HG02981 (cell line): ENCODE measurements at regions not wholly inside any gene's neighbourhood (a gene's known extent, or its start where the extent isn't known, plus 50 kb on each side); places are given as distances from the start of the nearest gene placed in this dataset.

Experiments
- ATAC-seq: cut with Tn5 transposase; IDR thresholded peaks from one replicate; pipeline ENCODE4 v1.9.1; 2021; ENCODE audit warnings: mild to moderate bottlenecking, moderate library complexity; ENCODE audit not compliant: unreplicated experiment

DNA sequence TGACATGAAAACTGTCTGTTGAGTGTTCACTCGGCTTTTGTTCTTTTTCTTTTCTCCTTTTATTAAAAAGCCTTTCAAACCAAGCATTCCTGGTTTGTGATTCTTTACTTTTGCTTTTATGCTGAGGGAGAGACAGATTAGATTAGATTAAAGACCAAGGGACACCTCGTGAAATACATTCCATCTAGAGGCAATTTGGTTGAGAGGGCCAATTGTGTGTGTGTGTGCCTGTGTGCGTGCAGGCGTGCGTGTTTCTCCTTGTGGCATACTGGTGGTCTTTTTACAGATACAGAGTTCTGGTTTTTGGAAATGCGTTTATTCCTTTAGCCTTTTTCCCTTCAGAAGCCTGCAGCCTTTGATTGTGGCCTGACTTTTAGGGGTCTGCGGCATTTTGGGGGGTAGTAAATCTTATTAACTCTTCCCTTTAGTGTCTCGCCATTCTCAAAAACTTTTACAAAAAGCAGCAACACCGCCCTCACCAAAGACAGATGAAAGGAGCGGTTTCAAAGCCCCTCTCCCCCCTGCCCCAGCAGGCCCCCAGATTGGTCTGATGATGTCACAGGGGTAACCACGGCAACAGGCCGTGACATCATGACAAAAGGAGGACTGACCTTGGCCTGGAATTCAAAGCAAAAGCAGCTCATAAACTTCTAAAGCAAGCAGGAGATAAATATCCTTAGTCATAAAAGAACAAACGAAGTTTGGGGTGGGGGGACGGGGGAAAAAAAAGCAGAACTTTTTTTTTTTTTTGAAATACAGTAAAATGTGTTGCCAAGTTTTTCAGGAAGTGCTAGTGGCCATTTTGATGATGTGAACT, 84.1 kb upstream of the TBX3 start:
- ATAC-seq, result no peak

DNA sequence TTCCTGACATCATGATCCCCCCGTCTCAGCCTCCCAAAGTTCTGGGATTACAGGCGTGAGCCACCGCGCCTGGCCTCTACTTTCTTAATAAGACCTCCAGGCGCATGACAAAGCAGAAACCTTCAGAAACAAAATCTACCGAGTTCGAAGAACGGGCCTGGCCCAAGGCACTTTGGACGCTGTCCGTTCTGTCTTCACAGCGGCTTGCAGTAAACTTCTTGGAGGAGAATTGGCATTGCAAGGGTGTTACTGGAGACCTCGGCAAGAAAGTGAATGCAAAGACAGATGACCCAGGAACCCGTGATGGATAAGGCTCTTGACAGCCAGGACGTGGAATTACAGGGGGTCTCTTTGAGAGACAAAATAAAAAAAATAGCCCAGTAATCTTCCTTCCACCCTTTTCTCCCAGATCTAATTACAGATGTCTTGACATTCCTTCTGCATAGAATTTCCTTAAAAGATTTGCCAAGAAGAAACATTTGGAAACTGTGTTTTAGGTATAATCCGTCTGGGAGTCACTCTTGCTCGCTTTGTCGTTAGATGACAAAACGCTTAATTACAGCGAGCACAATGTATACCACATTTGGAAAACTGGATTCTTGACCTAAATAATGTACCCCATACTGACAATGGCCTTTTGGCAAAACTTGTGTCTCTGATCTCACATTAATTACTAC, 83.2 kb upstream of the TBX3 start:
- no peak for ATAC-seq

DNA sequence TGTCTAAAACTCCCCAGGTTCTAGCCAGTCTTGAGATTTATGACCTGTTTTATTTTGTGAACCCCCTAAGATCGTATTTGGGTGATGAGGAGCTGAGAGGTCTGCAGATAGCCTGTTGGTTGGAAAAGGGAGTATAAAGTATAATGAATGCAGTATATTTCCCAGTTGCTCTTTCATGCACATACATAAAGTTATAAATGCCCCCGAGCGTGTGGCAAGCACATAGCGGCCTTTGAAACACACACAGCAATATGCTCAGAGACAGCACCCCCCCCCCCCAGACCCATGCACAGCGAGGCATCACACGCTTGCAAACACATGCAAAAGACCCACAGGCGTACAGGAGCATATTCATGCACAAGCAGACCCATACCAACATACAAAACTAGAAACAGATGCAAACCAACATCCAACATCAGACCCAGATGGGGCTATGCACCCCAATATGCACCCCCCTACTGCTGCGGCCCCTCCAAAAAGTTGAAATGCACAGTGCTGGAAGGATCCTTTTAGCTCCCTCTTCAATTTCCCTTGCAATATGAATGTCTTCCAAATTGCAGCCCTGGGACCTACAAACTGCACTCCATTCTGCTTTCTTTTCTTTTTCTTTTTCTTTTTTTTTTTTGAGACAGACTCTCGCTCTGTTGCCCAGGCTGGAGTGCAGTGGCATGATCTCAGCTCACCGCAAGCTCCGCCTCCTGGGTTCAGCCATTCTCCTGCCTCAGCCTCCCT, 82.2 kb upstream of the TBX3 start:
- no peak for ATAC-seq

DNA sequence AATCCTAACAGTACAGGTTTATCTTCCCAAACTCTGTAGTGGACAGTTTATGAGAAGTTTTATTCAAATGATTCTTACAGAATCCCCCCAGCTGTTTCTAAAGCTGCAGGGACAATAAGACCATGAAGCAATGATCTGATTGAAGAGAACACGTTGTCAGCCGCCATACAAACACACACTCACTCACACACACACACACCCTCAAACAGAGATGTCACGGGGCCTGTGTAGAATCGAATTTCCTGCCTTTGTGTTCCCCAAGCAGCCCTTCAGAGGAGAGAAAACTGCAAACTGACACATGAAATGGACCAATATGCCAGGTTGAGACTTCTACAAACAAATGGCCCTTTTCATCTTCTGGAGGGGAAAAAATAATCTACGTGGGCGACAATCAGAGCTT, 80.5 kb upstream of the TBX3 start:
- no peak for ATAC-seq

DNA sequence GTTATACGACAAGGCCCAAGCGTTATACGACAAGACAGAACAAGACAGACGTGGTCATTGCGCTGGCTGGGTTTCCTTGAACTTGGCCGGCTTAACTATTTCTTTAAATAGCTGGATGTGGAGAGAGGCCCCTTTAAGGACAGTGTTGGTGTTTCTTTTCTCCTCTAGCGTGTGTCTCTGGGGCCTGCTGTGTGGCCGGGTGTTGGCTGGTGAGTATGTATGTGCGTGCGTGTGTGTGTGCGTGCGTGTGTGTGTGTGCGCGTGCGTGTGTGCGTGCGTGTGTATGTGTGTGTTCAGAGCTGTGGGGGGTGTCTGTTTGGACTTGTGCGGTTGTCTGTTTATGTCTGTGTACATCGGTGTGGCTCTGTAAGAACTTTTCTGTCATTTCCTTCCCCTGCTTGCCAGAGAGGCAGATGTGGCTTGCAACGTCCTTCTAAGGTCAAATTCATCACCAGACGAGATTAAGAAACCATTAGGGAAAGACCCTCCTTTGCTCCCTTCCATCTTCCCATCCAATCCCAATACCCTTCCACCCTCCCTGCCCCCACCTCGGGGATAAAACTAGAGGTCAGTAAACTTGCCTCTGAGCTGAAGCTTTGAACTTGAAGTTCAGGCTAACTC, 78.6 kb upstream of the TBX3 start:
- ATAC-seq, result no peak

DNA sequence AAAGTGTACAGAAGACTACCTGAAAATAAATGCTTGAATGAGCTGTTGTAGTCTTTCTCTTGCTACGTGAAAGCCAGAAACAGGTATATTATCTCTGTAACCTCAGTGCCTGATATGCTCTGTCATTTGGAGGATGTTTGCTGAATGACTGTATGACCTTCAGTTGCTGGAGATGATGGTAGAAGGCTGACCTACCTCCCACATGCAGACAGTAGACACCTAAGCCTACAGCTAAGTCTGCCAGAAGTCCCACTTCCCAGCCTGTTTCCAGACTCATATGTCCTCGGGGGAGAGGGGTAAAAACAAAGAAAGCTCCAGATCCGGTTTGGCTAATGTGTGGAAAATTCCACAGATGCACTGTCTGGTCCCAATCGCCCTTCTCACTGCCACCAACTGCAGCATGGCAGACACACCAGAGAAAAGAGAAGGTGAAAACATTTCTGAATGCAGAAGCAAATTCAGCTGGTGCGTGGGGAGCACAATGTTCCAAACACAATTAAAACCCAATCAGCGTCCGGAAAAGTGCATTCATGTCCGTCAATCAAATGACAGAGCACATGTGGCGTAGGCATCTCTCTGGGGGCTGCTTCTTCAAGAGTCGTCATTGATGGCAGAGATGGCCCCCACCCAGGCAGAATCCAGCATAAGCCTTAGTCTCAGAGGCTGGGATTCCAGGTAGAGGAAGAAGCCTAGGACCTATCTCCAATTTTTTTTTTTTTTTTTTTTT, 76.3 kb upstream of the TBX3 start:
- no peak for ATAC-seq

DNA sequence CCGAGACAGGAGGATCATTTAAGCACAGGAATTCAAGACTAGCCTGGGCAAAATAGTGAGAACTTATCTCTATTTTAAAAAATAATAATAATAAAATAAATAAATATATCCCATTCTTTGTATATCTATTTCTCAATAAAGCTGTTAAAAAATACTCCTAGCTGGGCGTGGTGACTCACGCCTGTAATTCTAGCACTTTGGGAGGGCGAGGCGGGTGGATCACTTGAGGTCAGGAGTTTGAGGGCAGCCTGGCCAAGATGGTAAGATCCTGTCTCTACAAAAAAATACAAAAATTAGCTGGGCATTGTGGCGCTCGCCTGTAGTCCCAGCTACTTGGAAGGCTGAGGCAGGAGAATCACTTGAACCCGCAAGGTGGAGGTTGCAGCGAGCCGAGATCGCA, 75.7 kb upstream of the TBX3 start:
- ATAC-seq, result no peak

DNA sequence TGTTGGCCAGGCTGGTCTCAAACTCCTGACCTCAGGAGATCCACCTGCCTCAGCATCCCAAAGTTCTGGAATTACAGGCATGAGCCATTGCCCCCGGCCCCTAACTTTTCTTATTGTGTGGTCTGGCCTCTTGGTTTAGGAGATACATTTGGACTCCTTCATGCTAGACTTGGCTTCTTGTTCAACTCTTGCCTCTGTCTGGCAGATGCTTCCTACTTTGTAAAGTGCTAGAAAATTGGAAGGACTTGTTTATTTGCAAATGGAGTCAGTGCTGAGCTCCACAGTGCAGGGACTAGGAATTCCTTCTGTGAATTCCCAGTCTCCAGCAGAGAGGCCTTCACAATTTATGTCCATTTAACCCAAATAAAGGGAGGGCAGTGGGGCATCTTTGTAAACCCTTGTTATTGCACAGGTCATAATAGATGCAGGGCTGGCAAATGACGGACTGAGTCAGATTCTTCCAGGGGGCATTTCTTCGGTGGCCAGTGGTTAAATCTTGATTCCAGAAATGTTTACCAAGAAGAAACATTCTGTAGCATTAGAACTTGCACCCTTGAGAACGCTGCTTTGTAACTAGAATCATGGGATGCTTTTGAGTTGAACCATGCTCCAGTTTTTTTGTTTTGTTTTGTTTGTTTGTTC, 73.8 kb upstream of the TBX3 start:
- no peak for ATAC-seq

DNA sequence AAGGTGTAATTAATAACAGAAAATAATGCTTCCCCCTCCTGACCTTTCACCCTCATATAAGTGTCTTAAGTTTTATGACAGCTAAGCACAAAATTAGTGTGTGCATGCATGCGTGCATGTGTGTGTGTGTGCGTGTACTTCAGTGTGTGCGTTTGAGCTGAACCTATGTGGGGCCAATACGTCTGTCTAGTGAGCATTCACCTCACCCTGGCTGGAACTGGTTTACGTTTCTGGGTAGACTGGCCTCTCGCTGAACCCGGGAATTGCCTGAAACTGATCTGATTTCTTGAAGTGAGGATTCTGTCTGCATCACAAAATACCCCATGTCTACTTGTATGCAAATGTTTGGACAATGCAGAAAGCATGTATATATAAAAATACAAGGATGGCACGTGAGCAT, 68.2 kb upstream of the TBX3 start:
- no peak for ATAC-seq

DNA sequence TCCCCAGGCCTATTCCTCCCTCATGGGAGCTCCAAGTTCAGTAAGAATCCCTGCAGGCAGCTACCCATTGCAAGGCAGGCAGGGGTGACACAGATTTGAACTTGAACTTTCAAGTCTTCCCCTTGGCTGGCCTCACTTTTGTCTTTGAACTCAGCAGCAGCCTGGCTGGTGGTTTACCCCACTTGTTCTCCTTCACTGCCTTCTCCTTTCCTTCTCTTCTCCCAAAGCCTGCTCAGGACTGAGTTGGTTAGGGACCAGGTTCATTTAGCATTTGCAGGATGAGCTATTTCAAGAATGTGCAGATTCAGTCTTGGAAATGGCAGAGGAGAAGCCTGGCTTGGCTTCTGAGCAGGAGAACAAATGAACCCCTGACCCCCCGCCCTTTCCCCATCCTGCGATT, 67.7 kb upstream of the TBX3 start:
- no peak for ATAC-seq

DNA sequence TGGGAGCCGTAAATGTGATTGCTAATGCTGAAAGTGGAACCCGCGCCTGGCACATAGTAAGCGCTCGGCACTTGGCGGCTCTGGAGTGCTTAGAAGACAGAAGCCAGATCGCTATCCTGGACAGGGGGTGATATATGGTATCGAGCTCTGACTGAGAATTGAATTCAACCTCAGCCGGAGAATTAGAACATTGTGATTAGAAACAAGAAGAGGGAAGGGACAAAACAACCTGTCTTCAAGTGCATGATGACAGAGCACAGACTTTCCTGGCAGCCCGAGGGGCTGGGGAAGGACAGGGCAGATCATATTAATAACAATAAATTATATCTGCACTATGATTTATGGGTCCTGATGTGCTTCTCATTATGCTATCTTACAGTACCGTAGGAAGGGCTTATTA, 66.9 kb upstream of the TBX3 start:
- ATAC-seq, result no peak

DNA sequence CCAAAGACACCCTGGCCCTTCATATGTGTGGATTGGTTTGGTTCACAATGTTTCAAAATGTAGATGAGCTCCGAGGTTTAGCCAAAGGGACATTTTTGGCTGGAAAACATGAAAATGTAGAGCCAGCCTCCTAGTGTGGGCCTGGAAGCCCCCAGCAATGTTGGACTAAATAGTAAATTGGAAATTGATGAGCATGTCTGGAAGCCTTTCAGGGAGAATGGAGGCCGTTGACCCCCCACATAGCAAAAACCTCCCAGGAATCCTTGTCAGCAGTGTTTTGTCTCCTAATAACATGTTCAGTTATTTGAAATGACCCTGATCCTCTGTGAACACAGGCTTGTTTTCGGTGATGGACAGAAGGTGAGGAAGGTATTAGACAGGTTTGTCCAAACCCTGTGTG, 65.1 kb upstream of the TBX3 start:
- no peak for ATAC-seq

DNA sequence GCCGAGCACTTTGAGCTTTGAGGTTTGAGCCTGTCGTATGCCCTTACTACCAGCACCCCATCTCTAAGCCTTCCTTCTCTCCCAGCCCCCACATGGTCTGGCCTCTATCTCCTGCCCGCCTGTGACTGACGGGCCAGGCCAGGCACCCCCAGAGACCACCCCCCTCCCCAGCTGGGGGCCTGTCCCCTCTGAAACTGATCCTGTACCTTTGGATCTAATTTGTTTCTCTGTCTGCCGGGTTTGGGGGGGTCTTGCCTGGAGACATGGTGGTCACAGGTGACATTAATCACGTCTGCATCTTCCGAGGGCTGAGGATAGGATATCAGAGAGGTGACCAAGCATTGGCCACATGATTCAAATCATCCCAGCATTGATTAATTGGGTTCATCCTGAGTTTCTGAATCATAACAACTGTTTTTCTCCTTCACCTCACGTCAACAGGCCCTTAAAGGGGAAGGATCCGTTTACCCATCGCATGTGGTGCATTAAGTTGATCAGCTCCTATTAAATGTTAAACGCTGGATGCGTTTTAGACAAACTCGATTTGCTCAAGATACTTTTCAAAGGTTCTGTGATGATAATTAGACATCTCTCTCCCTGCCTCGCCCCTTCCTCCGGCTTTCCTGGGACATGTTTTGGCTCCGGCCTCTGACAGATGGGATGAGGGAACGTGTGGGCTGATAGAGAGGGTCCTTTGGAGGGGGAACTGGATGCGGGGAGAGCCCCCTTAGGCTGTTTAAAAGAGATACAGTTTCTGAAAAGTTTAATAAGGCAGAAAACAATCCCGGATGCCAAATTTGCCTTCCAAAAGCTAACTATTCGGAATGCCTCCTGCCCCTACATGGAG, 63.3 kb upstream of the TBX3 start:
- ATAC-seq, result no peak

DNA sequence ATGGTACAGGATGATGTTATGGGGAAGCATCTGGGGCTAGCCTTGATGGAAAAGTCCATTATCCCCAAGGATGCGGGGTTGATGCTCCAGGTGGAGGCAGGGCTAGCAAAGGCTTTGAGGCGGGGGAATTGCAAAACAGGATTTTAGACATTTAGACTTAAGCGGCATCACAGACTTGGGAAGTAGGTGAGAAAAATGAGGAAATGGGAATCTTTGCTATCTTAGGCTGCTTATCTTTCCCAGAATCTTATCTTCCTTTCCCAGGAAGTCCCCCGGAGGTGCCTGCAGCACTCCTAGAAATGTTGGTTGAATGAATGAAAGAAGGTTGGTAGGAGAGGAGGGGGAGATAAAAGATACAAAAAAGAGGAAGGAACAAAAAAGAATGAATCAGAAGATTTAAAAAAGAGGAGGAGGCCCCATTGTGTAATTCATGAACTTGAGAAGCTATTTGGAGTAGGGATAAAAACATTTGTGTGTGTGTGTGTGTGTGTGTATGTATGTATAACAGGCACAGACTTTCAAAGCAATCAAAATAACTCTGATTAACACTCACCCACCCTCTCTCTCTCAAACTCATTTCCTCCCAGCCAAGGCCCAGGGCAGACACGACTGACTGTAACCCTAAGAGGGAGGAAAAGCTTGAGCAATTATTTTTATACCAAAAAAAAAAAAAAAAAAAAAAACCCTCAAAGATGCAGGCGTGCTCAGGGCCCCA, 62.5 kb upstream of the TBX3 start:
- no peak for ATAC-seq

DNA sequence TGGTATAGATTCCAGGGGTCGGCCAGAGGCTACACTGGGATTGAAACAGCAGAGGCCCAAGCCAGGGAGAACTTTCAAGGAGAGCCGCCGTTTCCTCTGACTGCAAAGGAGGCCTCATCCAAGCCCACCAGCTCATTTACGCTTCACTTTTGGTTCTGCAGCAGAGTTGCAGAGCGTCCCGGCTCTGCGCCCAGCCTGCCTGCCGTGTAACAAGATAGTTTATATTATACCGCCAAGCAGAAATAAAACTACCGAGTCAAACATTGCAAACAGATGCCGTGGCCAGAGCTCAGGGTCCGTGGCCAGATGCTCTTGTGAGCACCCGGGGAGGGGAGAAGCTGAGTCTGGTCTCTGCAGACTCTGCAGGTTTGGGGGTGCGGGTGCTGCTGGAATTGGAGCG, 60.7 kb upstream of the TBX3 start:
- no peak for ATAC-seq

DNA sequence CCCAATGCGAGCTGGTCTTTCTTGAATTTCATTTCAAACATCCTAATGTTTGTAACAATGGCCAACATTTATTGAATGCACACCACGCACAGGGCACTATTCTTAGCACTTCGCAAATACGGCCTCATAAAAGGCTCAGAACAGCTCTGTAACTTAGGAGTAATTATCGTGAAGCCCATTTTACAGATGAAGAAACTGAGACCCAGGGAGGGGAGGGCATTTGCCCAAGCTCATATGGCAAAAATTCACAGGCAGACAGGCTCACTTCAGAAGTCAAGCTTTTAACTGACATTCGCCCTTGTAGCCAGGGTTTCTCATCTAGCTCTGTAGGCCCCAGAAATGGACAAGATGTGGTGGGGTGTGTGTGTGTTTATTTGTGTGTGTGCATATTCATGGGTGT, 60.3 kb upstream of the TBX3 start:
- ATAC-seq, result no peak

DNA sequence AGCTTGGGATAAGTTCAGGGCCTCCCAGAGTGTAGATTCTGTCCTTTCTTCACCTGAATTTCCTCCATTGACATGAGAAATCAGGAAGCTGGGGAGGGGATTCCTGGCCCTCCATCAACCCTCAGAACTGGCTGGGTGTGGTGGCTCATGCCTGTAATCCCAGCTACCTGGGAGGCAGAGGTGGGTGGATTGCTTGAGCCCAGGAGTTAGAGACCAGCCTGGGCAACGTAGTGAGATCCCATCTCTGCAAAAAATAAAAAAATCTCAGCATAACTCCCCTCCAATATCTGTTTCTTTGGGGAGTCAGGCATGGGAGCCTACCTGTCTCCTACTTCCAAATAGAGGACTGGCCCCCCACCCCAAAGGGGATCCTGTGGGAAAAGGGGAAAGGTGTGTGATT, 59.8 kb upstream of the TBX3 start:
- ATAC-seq, result no peak

DNA sequence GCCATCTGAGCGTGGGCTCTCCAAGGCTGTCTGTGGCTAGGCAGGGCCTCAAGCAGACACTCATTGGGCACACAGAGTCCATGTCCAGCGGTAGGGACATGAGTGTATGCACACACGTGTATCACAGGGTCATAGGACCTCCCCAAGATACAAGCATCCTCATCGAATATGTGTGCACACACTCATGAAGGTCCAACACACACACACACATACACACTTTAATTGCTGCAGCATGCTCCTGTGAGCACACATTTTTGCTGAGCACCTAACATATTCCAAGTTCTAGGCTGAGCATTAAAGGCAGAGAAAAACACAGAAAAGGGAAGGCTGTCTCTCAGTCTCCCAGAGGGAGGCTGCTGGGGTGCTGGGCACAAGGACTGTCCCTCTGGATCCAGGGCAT, 59.3 kb upstream of the TBX3 start:
- ATAC-seq, result no peak

DNA sequence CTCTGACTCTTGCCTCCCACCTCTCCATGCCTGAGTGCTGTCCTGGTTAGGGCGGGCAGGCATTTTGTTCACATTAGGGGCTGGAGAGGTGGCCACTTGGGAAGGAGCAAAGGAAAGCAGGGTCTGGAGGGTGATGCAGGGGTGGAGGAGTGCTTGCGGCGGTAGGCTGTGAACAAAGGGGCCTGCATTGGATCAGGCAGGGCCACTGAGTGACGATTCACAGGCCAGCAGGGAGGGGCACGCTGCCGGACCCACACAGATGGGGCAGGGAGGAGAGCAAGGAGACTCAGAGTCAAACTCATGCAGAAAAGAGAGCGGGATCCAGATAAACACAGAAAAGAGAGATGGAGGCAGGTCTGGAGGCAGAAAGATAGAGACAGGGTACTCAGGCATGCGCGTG, 58.4 kb upstream of the TBX3 start:
- no peak for ATAC-seq
